Astrocyte (in vitro differentiated cells and primary cell): ENCODE measurements at regions not wholly inside any gene's neighbourhood (a gene's known extent, or its start where the extent isn't known, plus 50 kb on each side); places are given as distances from the start of the nearest gene placed in this dataset.
A peak's percentile ranks its signal among the peaks of the same experiment; 100 is the strongest.

ENCODE experiments used
- DNase-seq: peaks from one replicate; pipeline ENCODE4 v3.0.0-alpha.2; 2010; ENCODE audit warnings: low read depth
- FAIRE-seq: peaks from 2 replicates; lab custom pipeline; 2011; peaks lifted over from hg19 to GRCh38; lab: Jason Lieb, UNC
- H2AFZ ChIP-seq: 2 replicates; pipeline ENCODE4 v1.6.0; 2012; ENCODE audit warnings: low read depth, low read length, inconsistent platforms
- H3K27ac ChIP-seq: 2 replicates; pipeline ENCODE4 v1.5.1; 2011; ENCODE audit warnings: low read depth, low read length, inconsistent platforms
- H3K27me3 ChIP-seq: 2 replicates; pipeline ENCODE4 v1.6.0; 2011; ENCODE audit warnings: low read length, inconsistent platforms; ENCODE audit not compliant: insufficient read depth
- H3K36me3 ChIP-seq: 2 replicates; pipeline ENCODE4 v1.5.1; 2011; ENCODE audit warnings: low read length, inconsistent platforms; ENCODE audit not compliant: insufficient read depth
- H3K4me1 ChIP-seq: 2 replicates; pipeline ENCODE4 v1.5.1; 2011; ENCODE audit warnings: low read length, inconsistent platforms; ENCODE audit not compliant: insufficient read depth
- H3K4me2 ChIP-seq: 2 replicates; pipeline ENCODE4 v1.6.0; 2012; ENCODE audit warnings: low read length, inconsistent platforms
- H3K4me3 ChIP-seq: 2 replicates; pipeline ENCODE4 v1.5.1; 2011; ENCODE audit warnings: low read depth, mild to moderate bottlenecking, low read length, inconsistent platforms; ENCODE audit not compliant: insufficient read depth
- H3K79me2 ChIP-seq: 2 replicates; pipeline ENCODE4 v1.6.0; 2012; ENCODE audit warnings: mild to moderate bottlenecking, low read length, inconsistent platforms; ENCODE audit not compliant: insufficient read depth
- H3K9ac ChIP-seq: 2 replicates; pipeline ENCODE4 v1.6.0; 2012; ENCODE audit warnings: mild to moderate bottlenecking, low read length, inconsistent platforms
- H3K9me3 ChIP-seq: 2 replicates; pipeline ENCODE4 v1.5.1; 2012; ENCODE audit warnings: low read depth, mild to moderate bottlenecking, low read length, inconsistent platforms; ENCODE audit not compliant: insufficient read depth
- H4K20me1 ChIP-seq: 2 replicates; pipeline ENCODE4 v1.6.0; 2012; ENCODE audit warnings: low read length, inconsistent platforms; ENCODE audit not compliant: insufficient read depth
- H3K27ac Mint-ChIP-seq: one replicate; pipeline ENCODE4 v1.8.0; 2021; ENCODE audit warnings: mild to moderate bottlenecking, mixed read lengths; ENCODE audit not compliant: unreplicated experiment
- H3K27me3 Mint-ChIP-seq: one replicate; pipeline ENCODE4 v1.8.0; 2021; ENCODE audit warnings: low read depth, mixed read lengths; ENCODE audit not compliant: unreplicated experiment
- H3K36me3 Mint-ChIP-seq: one replicate; pipeline ENCODE4 v1.8.0; 2021; ENCODE audit warnings: low read depth, mixed read lengths; ENCODE audit not compliant: unreplicated experiment
- H3K4me1 Mint-ChIP-seq: one replicate; pipeline ENCODE4 v1.8.0; 2021; ENCODE audit warnings: low read depth, mixed read lengths; ENCODE audit not compliant: unreplicated experiment
- H3K4me3 Mint-ChIP-seq: one replicate; pipeline ENCODE4 v1.8.0; 2021; ENCODE audit warnings: mild to moderate bottlenecking, moderate library complexity, mixed read lengths; ENCODE audit not compliant: unreplicated experiment
- H3K9me3 Mint-ChIP-seq: one replicate; pipeline ENCODE4 v1.8.0; 2021; ENCODE audit warnings: mild to moderate bottlenecking, mixed read lengths; ENCODE audit not compliant: unreplicated experiment
- EZH2 ChIP-seq: IDR thresholded peaks from 2 replicates; pipeline ENCODE4 v1.6.1; 2012; ENCODE audit warnings: mild to moderate bottlenecking, low read length, inconsistent platforms; ENCODE audit not compliant: insufficient read depth
- TF ChIP-seq, protein P1 (sequence below): IDR thresholded peaks from 2 replicates; pipeline ENCODE4 v1.5.1; 2011; ENCODE audit warnings: low read depth, mild to moderate bottlenecking, inconsistent platforms, low read length, moderate library complexity; ENCODE audit not compliant: insufficient read depth

DNA sequence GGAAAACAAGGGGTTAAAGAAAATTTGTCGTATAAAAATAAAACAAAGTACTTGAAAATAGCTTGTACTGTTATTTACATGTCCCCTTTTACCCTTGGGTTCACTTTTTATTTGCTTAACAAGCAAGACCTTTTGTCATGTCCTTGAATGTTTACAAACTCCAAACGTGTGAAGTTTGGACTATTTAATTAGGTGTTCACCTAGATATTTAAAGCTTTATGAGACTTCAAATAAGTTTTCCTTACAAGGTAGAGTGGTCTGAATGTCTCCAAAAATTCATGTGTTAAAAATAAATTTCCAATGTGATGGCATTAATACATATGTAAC, 242.0 kb upstream of the TTC14 start:
- no peak overlapping the region for H3K4me3 ChIP-seq
- Mint-ChIP-seq H3K4me1 (no peaks in the 10 kb centered on the region), H3K9me3 (no peaks in the 10 kb centered on the region), H3K27ac (no peak overlapping the region), H3K4me3 (no peak overlapping the region), H3K27me3 (no peaks in the 10 kb centered on the region), H3K36me3 (no peaks in the 10 kb centered on the region)
- no peak overlapping the region for H3K27ac ChIP-seq
- no peak overlapping the region for H2AFZ ChIP-seq
- no peaks in the 10 kb centered on the region for H3K4me1 ChIP-seq
- H3K27me3 ChIP-seq: no peaks in the 10 kb centered on the region
- TF ChIP-seq, protein P1, sequence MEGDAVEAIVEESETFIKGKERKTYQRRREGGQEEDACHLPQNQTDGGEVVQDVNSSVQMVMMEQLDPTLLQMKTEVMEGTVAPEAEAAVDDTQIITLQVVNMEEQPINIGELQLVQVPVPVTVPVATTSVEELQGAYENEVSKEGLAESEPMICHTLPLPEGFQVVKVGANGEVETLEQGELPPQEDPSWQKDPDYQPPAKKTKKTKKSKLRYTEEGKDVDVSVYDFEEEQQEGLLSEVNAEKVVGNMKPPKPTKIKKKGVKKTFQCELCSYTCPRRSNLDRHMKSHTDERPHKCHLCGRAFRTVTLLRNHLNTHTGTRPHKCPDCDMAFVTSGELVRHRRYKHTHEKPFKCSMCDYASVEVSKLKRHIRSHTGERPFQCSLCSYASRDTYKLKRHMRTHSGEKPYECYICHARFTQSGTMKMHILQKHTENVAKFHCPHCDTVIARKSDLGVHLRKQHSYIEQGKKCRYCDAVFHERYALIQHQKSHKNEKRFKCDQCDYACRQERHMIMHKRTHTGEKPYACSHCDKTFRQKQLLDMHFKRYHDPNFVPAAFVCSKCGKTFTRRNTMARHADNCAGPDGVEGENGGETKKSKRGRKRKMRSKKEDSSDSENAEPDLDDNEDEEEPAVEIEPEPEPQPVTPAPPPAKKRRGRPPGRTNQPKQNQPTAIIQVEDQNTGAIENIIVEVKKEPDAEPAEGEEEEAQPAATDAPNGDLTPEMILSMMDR: no peak
- TF ChIP-seq EZH2: no peak
- no peaks in the 10 kb centered on the region for H4K20me1 ChIP-seq
- no peaks in the 10 kb centered on the region for H3K9me3 ChIP-seq
- no peak overlapping the region for H3K4me2 ChIP-seq
- H3K9ac ChIP-seq: no peak overlapping the region
- H3K36me3 ChIP-seq: no peaks in the 10 kb centered on the region
- FAIRE-seq (no peak), DNase-seq (no peak)
- H3K79me2 ChIP-seq: no peaks in the 10 kb centered on the region

DNA sequence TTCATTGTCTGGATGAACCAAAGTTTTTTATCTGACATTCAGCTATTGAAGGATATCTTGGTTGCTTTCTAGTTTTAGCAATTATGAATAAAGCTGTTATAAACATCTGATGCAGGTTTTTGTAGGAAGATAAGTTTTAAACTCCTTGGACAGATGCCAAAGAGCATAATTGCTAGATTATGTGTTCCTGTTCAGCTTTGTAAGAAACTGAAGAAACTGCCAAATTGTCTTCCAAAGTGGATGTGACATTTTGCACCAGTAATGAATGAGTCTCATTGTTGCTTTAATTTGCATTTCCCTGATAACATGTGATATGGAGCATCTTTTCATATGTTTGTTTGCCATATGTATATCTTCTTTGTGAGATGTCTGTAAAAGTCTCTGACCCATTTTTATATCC, 239.9 kb upstream of the TTC14 start:
- H3K9me3 ChIP-seq: no peaks in the 10 kb centered on the region
- no peak overlapping the region for H3K4me3 ChIP-seq
- Mint-ChIP-seq H3K4me3 (no peak overlapping the region), H3K27ac (no peak overlapping the region), H3K9me3 (peaks cover 4% of the 10 kb centered on the region), H3K36me3 (no peaks in the 10 kb centered on the region), H3K27me3 (no peaks in the 10 kb centered on the region), H3K4me1 (no peaks in the 10 kb centered on the region)
- no peak overlapping the region for H3K9ac ChIP-seq
- DNase-seq (no peak), FAIRE-seq (peak; percentile 5)
- no peaks in the 10 kb centered on the region for H4K20me1 ChIP-seq
- TF ChIP-seq, protein P1: no peak
- TF ChIP-seq EZH2: no peak
- H3K27ac ChIP-seq: no peak overlapping the region
- no peaks in the 10 kb centered on the region for H3K27me3 ChIP-seq
- no peaks in the 10 kb centered on the region for H3K4me1 ChIP-seq
- no peaks in the 10 kb centered on the region for H3K36me3 ChIP-seq
- H2AFZ ChIP-seq: no peak overlapping the region
- H3K4me2 ChIP-seq: no peak overlapping the region
- H3K79me2 ChIP-seq: no peaks in the 10 kb centered on the region

DNA sequence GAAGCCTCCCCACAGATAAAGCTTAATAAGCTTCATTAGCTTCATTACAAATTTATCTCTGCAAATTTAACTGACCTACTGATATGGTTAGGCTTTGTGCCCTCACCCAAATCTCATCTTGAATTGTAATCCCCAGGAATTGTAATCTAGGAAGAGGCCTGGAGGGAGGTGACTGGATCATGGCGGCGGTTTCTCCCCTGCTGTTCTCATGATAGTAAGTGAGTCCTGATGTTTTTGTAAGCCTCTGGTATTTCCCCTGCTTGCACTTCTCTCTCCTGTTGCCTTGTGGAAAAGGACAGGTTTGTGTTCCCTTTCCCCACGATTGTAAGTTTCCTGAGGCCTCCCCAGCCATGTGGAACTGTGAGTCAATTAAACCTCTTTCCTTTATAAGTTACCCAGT, 226.1 kb upstream of the TTC14 start:
- H3K4me1 ChIP-seq: no peaks in the 10 kb centered on the region
- Mint-ChIP-seq H3K27ac (no peak overlapping the region), H3K27me3 (no peaks in the 10 kb centered on the region), H3K4me1 (no peaks in the 10 kb centered on the region), H3K9me3 (peaks cover 5% of the 10 kb centered on the region), H3K36me3 (no peaks in the 10 kb centered on the region), H3K4me3 (no peak overlapping the region)
- no peaks in the 10 kb centered on the region for H3K9me3 ChIP-seq
- H3K9ac ChIP-seq: no peak overlapping the region
- FAIRE-seq (no peak), DNase-seq (no peak)
- no peaks in the 10 kb centered on the region for H3K27me3 ChIP-seq
- no peak overlapping the region for H3K4me3 ChIP-seq
- TF ChIP-seq, protein P1: no peak
- TF ChIP-seq EZH2: no peak
- no peak overlapping the region for H3K27ac ChIP-seq
- no peak overlapping the region for H2AFZ ChIP-seq
- H3K4me2 ChIP-seq: no peak overlapping the region
- H3K79me2 ChIP-seq: no peaks in the 10 kb centered on the region
- no peaks in the 10 kb centered on the region for H4K20me1 ChIP-seq
- no peaks in the 10 kb centered on the region for H3K36me3 ChIP-seq
